Motor neuron (in vitro differentiated cells): ENCODE measurements at regions not wholly inside any gene's neighbourhood (a gene's known extent, or its start where the extent isn't known, plus 50 kb on each side); places are given as distances from the start of the nearest gene placed in this dataset.

Source experiments
- ATAC-seq, 8 experiments: fragments of 200-7000 bp; cut with Tn5 transposase; replicated peaks in 6 of 8; 2 replicates each; pipeline ENCODE4 v1.8.0; 2021; ENCODE audit warnings: mild to moderate bottlenecking in 8 of 8, moderate library complexity in 8 of 8
- H3K27ac ChIP-seq, 2 donors: fragments of 250-450 bp; sonication (Bioruptor Pico); 2 replicates each; pipeline ENCODE4 v1.9.0; 2021; ENCODE audit warnings: antibody characterized with exemption in 2 of 2, mild to moderate bottlenecking in 2 of 2, moderate library complexity in 1 of 2
- H3K4me1 ChIP-seq, 2 donors: fragments of 250-450 bp; sonication (Bioruptor Pico); replicated peaks in 1 of 2; 2 replicates each; pipeline ENCODE4 v1.6.1; 2021; ENCODE audit warnings: antibody characterized with exemption in 2 of 2, mild to moderate bottlenecking in 2 of 2, moderate library complexity in 1 of 2
- H3K4me3 ChIP-seq, 5 donors: fragments of 250-450 bp; sonication (Bioruptor Pico); 2 replicates each; pipeline ENCODE4 v1.9.0; 2021; ENCODE audit warnings: antibody characterized with exemption in 5 of 5, mild to moderate bottlenecking in 5 of 5, moderate library complexity in 4 of 5
- WGBS, 10 experiments: fragments of 450-650 bp; shearing (Covaris generic); methylation state at CpG; one replicate each; pipeline ENCODE4 v1.0.0; 2022; 5-methylcytosine and 5-hydroxymethylcytosine counted together
- in situ Hi-C, 9 experiments: fragments of 400-800 bp; cut with MboI; loops; one replicate each; pipeline ENCODE4 v1.15.0; 2021; ENCODE audit warnings: low sequenced_read_pairs in 9 of 9, low pct_unique_long_range_greater_than_20kb in 2 of 9; ENCODE audit not compliant: unreplicated experiment in 9 of 9

DNA sequence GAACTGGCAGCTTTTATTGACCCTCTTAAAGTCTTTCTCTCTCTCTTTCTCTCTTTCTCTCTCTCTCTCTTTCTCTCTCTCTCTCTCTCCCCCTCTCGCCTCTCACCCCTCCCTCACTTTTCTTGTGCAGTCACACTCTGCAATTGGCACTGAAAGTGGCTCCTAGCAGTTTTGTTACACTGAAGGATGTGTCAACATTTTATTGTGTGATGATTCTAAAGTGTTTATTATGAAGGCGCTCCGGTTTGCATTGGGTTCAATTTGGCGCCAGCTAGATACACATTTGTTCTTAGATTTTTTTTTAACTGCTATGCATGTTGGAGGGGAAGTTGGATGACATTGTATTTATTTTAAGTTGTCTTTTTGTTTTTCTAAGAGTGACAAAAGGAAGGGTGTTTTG, 64.0 kb upstream of the CHRM3 start:
- H3K4me1 ChIP-seq = peaks cover 3 to 5% of the 10 kb centered on the region in 2 donors
- WGBS, 10 experiments = 0 to 100% (median 84%) methylated on average over 1 to 4 of the region's 4 CpGs
- H3K4me3 ChIP-seq = no peak overlapping the region
- ATAC-seq = peak in 1 of 8 experiments; percentile 74
- in situ Hi-C loops = no loop called here
- H3K27ac ChIP-seq = no peak overlapping the region

DNA sequence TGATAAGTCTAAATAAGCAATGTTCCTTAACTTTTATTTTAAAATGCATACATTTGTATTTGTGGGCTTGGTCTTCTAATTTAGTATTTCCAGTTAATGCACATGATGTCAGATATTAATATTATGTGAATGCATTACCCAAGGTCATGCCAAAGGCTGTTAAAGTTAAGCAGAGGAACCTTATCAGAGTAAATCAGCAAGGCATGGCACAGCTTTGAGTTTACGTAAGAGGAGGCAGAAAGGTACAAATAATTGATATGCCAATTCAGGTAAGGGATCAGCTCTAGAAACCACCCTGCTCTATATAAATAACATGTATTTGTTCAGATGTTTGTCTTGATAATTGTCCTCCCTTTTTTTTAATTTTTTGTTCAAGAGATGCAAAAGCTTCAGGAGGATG, 64.5 kb upstream of the CHRM3 start:
- H3K4me3 ChIP-seq = no peak overlapping the region
- in situ Hi-C loops = no loop called here
- no peak for ATAC-seq
- peaks cover 3 to 5% of the 10 kb centered on the region in 2 donors for H3K4me1 ChIP-seq
- H3K27ac ChIP-seq = no peak overlapping the region
- WGBS, 10 experiments = 14 to 100% (median 80%) methylated on average over 1 of the region's 1 CpG; no CpG with 5 or more reads in 1 of the 10 experiments

DNA sequence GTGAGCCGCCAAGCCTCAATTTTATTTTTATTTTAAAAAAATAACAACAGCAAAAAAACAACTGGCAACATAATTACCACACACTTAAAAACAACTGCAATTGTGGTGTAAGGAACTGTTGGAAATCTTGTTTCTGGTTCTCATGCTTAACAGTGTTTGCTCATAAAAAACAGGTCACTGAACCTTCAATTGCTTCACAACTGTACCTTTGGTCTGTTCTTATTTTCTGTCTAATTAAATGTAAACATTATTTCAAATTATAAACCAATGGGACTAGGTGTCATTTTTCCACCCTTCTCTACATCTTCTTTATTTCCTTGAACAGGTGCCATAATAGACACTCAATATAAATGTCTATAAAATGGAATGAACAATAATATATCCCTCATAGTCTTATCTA, 68.4 kb upstream of the CHRM3 start:
- 50 to 100% (median 83%) methylated on average over 1 of the region's 1 CpG; no CpG with 5 or more reads in 3 of the 10 experiments for WGBS, 10 experiments

DNA sequence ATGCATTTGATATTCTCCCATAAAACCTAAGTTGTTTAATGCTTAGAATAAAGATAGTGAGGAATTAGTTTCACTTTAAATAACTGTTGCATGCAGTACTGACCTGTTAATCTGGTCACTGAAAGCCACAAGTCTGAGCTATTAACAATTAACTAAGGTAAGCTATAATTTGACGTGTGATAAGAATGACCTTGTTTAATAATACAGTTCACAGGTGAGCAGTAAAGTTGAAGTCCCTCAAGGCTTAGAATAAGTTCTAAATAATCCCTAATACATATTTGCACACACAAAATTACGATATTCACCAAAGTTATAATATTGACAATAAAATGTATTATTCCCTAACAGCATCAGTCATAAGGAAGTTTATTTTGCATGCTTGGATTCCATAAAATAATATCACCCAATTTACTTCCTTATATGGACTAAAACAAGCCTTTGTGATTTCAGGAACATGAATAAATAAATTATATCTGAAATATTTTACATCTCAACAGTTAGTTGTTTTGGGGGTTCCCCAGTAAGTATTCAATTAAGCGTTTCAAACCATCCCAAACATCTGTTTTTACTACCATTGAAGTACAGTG, 70.6 kb upstream of the CHRM3 start:
- whole genome bisulfite sequencing, 10 experiments = 3 to 90% (median 78%) methylated on average over 2 to 3 of the region's 3 CpGs
- in situ Hi-C loops = no loop called here
- peaks cover 0 to 3% of the 10 kb centered on the region in 2 donors for H3K4me1 ChIP-seq
- H3K27ac ChIP-seq = no peak overlapping the region
- no peak overlapping the region for H3K4me3 ChIP-seq
- no peak for ATAC-seq

More for the DNA sequence above, 68.4 kb upstream of the CHRM3 start:
- in situ Hi-C loops = no loop called here
- no peak overlapping the region for H3K4me3 ChIP-seq
- no peak overlapping the region for H3K27ac ChIP-seq
- H3K4me1 ChIP-seq = peaks cover 3 to 5% of the 10 kb centered on the region in 2 donors
- no peak for ATAC-seq

DNA sequence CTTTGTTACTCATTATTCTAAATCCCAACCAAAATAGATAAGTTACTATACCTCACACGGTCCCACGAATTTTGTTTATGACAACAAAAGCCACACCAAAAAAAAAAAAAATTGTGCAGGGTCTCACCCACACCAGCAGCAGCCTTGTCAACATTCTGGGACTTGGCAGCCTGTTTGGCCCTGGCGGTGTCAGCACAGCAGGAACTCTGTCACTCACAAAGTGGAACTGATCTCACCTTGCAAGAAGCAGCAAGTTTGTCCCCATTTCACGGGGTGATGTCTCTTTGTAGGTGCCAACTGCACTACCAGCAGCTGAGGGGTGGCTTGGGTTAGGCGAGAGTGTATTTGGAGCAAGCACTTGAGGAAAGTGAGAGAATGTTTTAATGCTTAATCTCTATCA, 75.0 kb upstream of the CHRM3 start:
- no peak for ATAC-seq
- H3K4me1 ChIP-seq = no peaks in the 10 kb centered on the region
- H3K4me3 ChIP-seq = no peak overlapping the region
- no peak overlapping the region for H3K27ac ChIP-seq
- 0 to 90% (median 45%) methylated on average over 1 to 5 of the region's 5 CpGs; no CpG with 5 or more reads in 1 of the 10 experiments for WGBS, 10 experiments
- in situ Hi-C loops = no loop called here

DNA sequence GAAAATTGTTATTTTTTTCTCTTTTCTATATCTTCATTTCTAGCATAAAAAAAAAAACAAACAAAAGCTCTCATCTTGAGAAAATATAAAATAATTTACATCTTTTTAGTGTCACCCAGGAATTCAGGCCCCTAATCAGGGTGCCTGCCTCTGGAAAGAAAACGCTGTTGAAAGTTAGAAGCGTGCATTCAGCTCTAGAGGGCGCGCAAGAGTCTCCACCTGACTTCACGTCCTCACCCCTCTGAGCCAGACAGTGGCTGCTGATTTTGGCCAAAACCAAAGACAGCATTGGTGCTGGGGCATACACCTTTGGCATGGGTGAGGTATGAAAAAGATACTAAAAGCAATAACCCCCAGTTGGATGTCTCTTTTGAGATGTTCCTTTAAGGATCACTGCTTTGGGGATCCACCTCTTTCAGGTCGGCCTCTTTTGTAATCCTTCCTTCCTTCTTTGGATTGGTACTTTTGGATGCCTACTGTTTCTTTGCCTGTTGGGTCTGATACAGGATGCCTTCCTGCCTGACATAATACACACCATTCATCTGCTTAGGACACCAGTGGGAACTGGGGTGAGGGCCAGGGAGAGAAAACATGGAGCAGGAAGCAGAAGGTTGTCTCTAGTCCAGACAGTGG, 77.6 kb upstream of the CHRM3 start:
- Histone ChIP-seq H3K4me3 (no peak overlapping the region), H3K4me1 (no peaks in the 10 kb centered on the region), H3K27ac (no peak overlapping the region)
- 25 to 75% (median 65%) methylated on average over 2 to 6 of the region's 6 CpGs; no CpG with 5 or more reads in 4 of the 10 experiments for WGBS, 10 experiments
- in situ Hi-C loops = no loop called here
- ATAC-seq = peak in 5 of 8 experiments; percentile 25 to 75 (median 44)

DNA sequence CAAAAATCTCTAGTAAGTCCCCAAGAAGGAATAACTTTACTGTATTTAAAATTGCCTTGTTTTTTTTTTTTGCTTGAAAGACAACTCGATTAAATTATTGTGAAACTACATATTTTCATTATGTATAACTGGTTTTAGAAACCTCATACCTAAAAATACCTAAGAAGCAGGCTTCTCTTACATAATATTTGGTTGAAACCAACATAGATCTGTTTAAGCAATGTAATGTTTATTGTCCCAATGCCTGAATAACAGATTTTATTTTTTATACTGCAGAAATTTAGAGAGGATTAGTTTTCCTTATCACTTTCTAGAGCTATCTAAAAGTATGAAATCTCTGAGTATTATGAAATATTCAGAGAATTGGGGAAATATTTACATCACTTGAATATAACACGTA, 78.5 kb upstream of the CHRM3 start:
- H3K4me3 ChIP-seq = no peak overlapping the region
- WGBS, 10 experiments = 15 to 100% (median 50%) methylated on average over 1 to 2 of the region's 2 CpGs
- no peak for ATAC-seq
- H3K4me1 ChIP-seq = peaks cover 1 to 3% of the 10 kb centered on the region in 2 donors
- no peak overlapping the region for H3K27ac ChIP-seq
- in situ Hi-C loops = no loop called here

DNA sequence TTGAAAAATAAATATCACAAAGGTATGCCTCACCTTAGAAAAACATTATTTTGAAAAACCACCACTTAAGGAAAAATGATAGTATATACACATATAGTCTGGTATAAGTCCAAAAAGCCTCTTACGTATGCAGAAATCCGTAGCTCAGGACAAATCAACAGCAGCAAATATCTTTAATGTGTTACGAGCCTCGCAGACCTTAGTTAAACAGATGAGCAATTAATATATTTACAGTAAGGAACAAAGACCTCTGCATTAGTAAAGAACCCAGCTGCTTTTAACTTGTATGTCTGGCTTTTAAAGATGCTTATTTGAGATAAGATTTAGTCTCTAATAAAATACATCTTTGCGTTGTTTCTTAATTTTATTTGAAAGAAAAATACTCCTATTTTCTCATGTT, 79.9 kb upstream of the CHRM3 start:
- WGBS, 10 experiments = 10 to 100% (median 73%) methylated on average over 1 to 5 of the region's 5 CpGs
- in situ Hi-C loops = no loop called here

DNA sequence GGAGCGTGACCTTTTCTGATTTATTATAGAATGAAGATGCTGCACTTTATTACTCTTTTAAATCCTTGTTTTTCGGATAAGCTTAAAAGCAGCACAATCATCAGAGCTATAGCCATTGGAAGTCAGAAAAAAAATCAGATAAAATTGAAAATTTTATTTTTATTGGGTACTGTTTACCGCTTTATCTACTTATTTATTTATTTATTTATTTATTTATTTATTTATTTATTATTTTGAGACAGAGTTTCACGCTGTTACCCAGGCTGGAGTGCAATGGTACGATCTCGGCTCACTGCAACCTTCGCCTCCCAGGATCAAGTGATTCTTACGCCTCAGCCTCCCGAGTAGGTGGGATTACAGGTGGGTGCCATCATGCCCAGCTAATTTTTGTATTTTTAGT, 83.1 kb upstream of the CHRM3 start:
- Histone ChIP-seq H3K4me1 (peaks cover 3 to 9% of the 10 kb centered on the region in 2 donors), H3K4me3 (no peak overlapping the region), H3K27ac (no peak overlapping the region)
- no peak for ATAC-seq
- in situ Hi-C loops = no loop called here
- WGBS, 10 experiments = 28 to 94% (median 87%) methylated on average over 2 to 9 of the region's 9 CpGs

More for the DNA sequence above, 79.9 kb upstream of the CHRM3 start:
- Histone ChIP-seq H3K27ac (no peak overlapping the region), H3K4me1 (peaks cover 3 to 9% of the 10 kb centered on the region in 2 donors), H3K4me3 (no peak overlapping the region)
- ATAC-seq = no peak

DNA sequence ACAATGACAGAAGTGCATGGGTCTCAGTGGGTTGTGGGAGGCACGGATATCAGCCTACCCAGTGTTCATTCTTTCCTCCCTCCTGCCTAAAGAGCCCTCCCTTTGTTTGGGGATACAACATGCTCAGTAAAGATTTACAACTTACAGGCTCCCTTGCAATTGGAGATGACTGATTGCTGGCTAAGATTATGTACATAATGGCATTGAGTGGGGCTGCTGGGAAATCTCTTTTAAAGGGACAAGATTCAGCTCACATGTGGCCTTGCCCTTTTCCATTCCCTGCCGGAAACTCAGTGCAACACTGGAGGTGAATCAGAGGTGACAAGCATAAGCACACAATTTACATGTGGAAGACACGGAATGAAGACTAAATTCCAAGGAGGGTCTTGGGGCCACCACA, 83.7 kb upstream of the CHRM3 start:
- no peak overlapping the region for H3K27ac ChIP-seq
- ATAC-seq = peak in 5 of 8 experiments; percentile 97 to 98 (median 98)
- no peak overlapping the region for H3K4me3 ChIP-seq
- H3K4me1 ChIP-seq = peaks cover 3 to 9% of the 10 kb centered on the region in 2 donors
- 0 to 60% (median 40%) methylated on average over 1 to 3 of the region's 3 CpGs; no CpG with 5 or more reads in 1 of the 10 experiments for WGBS, 10 experiments
- in situ Hi-C loops = no loop called here

DNA sequence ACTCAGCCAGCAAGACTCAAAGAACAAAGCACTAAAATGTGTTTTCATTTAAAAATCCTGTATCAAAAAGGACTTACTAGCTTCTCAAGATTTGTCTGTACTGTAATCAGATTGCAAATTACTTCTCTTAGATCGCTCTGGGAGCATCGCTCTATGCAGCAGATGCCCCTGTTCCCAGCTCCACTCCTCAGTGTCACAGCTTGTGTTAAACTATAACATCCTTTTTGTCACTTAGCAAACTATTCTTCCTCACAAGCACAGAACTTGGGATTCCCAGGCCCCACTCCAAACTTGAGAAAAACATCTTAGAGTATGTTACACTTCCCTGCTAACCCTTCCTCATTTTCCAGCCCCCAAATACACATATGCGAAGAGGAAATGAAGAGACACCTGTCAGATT, 85.1 kb upstream of the CHRM3 start:
- H3K4me1 ChIP-seq = peaks cover 3 to 9% of the 10 kb centered on the region in 2 donors
- H3K4me3 ChIP-seq = no peak overlapping the region
- 0 to 100% (median 82%) methylated on average over 1 to 3 of the region's 3 CpGs for WGBS, 10 experiments
- in situ Hi-C loops = no loop called here
- ATAC-seq = no peak
- H3K27ac ChIP-seq = no peak overlapping the region

DNA sequence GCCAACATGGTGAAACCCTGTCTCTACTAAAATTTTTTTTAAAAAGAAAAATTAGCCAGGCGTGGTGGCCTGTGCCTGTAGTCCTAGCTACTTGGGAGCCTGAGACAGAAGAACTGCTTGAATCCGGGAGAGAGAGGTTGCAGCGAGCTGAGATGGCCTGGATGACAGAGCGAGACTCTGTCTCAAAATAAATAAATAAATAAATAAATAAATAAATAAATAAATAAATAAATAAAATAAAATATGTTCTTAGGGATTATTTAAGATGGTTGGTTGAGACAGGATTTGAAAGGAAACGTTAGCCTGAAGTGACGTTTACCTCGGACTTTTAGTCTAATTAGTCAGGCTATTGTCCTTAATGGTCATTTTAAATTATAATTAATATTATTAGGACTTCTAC, 88.5 kb upstream of the CHRM3 start:
- Histone ChIP-seq H3K4me3 (no peak overlapping the region), H3K27ac (no peak overlapping the region), H3K4me1 (peaks cover 4 to 10% of the 10 kb centered on the region in 2 donors)
- no peak for ATAC-seq
- in situ Hi-C loops = no loop called here
- 0 to 100% (median 93%) methylated on average over 4 to 7 of the region's 7 CpGs for WGBS, 10 experiments

DNA sequence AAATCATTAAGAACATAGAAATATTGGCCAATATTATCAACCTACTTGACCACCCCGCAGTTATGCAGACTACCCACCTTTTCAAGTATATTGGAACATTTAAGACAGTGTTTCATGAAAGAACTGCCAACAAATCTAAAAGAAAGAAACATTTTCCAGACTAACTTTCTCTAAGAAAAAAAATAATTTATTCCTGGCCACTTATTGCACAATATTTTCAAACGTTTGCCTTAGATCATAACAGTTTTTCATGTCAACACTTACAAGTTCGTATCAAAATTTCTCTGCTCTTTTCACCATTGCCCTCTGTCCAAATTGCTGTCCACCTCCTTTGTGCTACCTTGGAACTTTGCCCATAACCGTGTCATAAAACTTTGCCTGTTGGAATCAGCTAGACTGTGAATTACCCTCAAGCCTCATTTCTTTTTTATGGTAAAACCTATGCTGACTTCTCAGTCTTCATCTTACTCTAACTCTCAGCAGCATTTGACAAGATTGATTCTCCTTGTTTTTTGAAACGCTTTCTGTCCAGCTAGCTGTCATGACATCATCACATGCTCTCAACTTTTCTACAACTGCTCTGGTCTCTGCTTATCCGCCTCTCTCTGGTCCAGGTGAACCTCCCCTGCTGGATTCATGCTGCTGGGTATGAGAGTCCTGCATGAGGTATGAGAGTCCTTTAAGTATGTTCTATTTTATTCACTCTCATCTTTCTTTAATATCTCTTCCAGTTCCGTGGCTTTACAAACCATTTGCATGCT, 92.8 kb upstream of the CHRM3 start:
- WGBS, 10 experiments = 10 to 89% (median 68%) methylated on average over 3 to 7 of the region's 7 CpGs; no CpG with 5 or more reads in 1 of the 10 experiments
- Histone ChIP-seq H3K27ac (no peak overlapping the region), H3K4me1 (peaks cover 3 to 16% of the 10 kb centered on the region in 2 donors), H3K4me3 (no peak overlapping the region)
- in situ Hi-C loops = no loop called here
- ATAC-seq = peak in 4 of 8 experiments; percentile 29 to 50 (median 48)
